GM12875 (cell line): ENCODE measurements at regions not wholly inside any gene's neighbourhood (a gene's known extent, or its start where the extent isn't known, plus 50 kb on each side); places are given as distances from the start of the nearest gene placed in this dataset.

Source experiments
- H3K4me3 ChIP-seq: one replicate; pipeline ENCODE4 v1.5.1; 2011; ENCODE audit warnings: low read depth, low read length, control low read depth
- CTCF ChIP-seq: IDR thresholded peaks from 2 replicates; pipeline ENCODE4 v1.5.1; 2011; ENCODE audit warnings: low read depth, mild to moderate bottlenecking, control low read depth, inconsistent platforms, low read length, moderate library complexity, borderline replicate concordance; ENCODE audit not compliant: insufficient read depth

- H3K4me3 ChIP-seq = no peak overlapping the region
- no peak for TF ChIP-seq CTCF
Observed at GRCh38 chr7:98518159-98518947, 98.7 kb upstream of the NPTX2 start.

GRCh38 chr7:98515201-98515600 is 101.9 kb upstream of the NPTX2 start:
- no peak overlapping the region for H3K4me3 ChIP-seq
- TF ChIP-seq CTCF = no peak

DNA sequence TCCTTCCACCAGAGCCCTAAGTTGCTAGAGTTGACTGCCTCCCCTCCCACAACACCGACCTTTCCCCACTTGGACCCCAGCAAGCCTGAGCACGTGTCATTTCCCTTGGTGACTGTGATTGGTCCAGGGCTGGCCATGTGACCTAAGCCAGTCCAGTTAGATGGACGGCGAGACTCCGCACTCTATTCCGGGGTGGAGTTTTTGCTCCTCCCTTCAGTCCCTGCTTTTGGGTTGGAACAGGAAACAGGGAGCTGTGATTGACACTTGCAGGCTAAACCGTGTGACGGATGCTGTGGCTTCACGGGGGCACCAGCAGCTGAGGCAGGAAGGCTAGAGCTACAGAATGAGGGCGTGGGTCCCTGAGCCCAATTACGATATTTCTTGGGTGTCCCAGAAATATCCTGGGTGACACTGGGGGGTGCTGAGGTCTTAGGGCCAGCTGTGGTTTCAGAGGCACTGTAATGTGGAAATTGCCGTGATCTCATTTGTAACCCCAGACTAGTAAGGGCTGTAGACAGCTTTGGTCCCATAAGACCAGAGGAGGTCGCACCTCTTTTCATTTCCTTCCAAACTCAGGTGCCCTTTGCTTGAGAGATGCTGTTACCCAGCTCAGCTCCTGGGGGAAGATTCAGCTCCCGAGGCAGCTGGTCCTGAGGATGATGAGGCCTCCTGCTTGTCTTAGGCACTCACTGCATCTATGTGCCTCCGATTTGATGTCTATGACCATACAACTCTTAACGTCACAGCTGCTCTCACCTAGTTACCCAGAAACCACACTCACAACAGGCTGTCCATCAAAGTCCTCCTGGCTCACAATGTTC is 102.7 kb upstream of the NPTX2 start:
- TF ChIP-seq CTCF = no peak
- H3K4me3 ChIP-seq = no peak overlapping the region

- no peak overlapping the region for H3K4me3 ChIP-seq
- TF ChIP-seq CTCF = no peak
Observed at GRCh38 chr7:98511175-98511574, 105.9 kb upstream of the NPTX2 start.

- TF ChIP-seq CTCF = no peak
- H3K4me3 ChIP-seq = no peak overlapping the region
Observed at GRCh38 chr7:98509836-98510235, 107.2 kb upstream of the NPTX2 start.

DNA sequence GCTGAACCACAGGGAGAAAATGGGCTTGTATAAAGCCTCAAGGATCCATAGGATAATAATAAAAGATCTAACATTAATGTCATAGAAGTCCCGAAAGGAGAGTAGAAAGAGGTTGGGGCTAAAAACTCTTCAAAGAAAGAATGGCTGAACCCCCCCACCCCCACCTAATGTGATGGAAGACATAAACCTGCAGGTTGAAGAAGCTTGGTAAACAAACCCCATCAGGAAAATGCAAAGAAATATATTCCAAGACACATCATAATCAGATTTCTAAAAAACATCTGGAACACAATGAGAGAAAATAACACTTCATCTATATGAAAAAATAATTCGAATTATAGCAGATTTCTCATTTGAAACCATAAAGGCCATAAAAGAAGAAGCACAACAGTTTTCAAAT is 105.6 kb upstream of the BAIAP2L1 start:
- H3K4me3 ChIP-seq = no peak overlapping the region
- no peak for TF ChIP-seq CTCF

GRCh38 chr7:98500764-98501163 is 99.9 kb upstream of the BAIAP2L1 start:
- H3K4me3 ChIP-seq = no peak overlapping the region
- TF ChIP-seq CTCF = no peak
